ENCODE measurements at regions not wholly inside any gene's neighbourhood (a gene's known extent, or its start where the extent isn't known, plus 50 kb on each side); places are given as distances from the start of the nearest gene placed in this dataset.

DNA sequence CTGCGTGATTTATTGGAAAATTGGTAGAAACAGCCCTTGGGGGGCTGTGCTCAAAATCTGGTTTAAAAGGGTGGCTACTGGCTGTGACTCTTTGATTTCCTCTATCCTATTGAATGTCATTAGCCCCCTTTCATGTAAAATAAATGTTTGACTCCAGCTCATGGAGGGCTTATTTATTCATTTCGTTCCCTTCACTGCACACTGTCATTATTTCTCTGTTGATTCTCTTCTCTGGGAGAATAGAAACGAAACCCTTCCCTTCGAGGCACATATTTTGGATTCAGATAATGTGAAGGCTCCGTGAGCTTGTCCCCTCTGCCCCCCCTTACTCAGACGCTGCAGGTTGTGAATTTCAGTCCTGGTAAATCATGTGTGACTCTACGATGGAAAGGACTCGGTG is 203.9 kb upstream of the GPR26 start:
- no peak for DNase-seq

DNA sequence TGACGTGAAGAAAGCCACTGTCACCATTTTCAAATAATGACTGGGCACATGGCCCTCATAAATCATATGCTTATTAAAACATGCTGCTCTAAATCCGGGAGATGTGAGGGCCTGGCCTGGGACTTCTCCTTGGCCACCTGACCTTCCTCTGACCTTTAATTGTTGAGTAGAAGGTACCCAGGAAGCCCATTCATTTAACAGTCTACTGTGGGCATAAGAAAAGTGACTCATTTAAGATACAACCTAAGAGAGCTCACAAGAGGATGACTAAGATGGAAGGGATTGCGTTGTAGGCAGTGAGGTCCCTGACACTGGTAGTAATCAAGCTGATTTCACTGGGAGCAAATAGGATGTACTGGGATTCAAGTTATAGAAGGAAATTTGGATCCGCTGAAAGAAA is 203.4 kb upstream of the GPR26 start:
- DNase-seq, result no peak

DNA sequence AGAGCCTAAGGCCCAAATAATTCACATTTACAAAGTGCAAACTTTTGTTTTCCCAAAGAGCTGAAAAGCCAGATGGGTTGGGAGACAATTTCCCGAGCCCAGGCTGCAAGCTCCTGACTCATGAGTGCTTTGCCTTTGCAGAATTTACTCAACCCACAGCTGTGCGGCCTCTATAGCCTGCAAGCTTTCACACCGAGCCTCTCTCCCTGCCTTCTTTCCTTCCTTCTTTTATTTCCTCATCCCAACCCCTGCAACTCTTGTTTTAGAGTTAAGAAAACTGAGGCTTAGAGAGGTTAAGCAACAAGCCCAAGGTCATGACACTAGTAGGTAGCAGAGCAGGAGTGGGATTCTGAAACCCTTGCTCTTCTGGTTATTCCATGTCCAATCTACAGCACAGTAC is 203.0 kb upstream of the GPR26 start:
- no peak for DNase-seq

DNA sequence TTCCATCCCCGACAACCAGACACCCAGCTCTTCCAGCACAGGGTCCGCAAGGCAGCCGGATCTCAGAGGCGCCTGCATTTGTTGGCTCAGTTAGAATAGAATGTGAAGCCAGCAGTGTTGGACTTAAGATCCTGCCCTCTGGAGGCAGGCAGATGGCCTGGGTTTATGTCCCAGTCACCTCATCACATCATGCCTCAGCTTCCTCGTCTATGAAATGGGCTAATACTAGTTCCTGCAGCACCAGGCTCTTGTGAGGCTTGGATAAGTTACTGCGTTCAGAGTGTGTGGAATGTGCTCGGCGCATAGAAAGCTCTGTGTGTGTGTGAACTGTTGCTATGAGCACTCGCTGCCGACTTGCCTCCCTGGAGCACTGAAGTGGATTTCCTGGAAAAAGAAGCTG is 202.5 kb upstream of the GPR26 start:
- DNase-seq, result no peak

DNA sequence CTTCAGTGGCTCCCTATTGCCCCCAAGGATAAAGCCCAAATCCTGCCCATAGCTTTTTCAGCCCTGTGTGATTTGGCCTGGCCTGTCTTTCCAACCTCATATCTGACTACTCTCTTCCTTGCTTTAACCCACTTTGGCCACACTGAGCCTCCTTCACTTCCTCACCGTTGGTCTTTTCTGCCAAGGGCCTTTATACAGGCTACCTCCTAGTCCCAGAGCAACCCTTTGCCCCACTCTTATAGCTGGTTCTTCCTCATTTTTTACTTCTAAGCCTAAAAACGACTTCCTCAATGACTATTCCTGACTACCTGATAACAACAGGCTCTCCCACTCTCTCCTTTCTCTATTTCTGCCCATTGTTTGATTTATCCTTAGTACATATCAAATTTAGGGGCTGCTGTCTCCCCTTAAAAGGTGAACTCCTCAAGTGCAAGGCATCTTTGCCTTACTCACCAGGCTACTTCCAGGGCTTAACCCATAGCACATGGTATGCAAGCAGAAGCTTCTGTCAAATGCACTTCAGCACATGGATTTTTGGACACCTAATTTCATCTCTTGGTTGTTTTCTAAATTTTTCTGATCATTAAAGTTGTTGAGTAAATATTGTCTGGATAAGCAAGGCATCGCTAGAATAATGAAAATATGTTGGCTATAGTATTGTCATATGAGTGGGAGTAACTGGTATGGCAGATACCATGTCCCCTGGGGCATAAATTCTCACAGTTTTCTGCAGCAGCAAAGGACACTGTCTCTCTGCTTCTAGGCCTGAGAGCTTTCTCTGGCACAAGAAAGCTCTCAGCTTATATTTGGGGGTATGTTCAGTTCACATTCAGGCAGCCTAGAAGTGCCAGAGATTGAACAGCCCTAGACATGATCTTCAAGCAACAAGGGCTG is 201.5 kb upstream of the GPR26 start:
- no peak for DNase-seq

DNA sequence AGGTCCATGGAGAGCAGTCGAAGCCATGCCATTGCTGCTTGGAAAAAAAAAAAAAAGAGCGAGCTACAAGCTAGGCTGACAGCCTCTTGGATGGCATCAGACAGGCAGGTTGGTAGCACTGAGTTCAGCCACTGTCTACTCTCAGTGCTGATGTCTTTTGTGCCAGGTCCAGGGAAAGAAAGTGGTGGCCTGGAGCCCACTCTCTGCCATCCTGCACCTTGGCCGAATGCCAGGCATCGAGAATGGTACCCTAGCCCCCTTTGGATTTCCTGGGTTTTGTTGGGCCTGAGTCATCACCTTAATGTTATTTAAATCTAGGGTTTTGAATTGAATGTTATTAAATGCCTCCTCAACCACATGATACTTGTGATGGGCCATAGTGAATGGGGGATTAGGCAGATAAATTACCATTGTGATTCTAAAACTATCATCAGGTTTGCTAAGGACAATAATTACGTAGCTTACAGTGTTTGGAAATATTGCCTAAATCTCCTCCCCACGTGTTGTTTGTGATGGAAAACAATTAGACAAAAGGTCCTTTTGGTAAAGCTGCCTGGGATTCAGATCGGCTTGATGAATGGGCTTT is 195.7 kb upstream of the GPR26 start:
- DNase-seq, result no peak

DNA sequence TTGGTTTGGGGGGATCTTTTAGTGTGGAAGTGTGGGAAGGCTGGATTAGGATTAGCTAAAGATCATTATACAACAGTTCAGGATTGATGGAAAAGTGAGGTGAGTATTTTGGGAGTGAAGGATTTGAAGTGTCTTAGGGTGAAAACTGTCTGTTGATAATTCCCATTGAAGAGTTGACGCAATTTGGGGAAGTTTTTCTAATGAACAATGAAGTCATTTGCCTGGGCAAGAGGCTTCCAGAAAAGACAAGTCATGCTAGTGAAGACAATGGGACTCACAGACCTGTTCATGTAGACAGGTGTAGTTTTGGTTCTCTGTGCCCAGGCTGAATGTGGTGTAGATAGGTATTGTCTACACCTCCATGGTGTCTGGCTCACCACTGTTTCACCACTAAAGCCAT is 194.3 kb upstream of the GPR26 start:
- DNase-seq, result no peak

DNA sequence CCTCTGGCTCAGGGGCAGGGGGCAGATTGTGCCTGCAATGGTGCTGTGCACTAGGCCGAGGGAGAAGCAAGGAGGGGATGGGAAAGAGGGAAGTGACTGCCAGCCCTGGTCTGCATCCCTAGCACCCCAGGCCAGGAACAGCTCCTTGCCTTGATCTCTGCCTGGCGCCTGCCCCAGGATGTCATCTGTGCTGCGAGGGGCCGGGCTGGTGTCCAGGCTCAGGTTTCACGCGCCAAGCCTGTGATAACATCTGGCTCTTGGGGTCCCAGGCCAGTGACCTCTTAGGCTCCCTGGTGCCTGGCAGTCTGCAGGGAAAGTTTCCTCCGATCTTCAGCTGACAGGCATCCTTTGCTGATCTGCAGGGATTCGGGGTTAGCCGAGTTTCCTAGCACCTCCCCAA is 193.5 kb upstream of the GPR26 start:
- DNase-seq, result no peak

DNA sequence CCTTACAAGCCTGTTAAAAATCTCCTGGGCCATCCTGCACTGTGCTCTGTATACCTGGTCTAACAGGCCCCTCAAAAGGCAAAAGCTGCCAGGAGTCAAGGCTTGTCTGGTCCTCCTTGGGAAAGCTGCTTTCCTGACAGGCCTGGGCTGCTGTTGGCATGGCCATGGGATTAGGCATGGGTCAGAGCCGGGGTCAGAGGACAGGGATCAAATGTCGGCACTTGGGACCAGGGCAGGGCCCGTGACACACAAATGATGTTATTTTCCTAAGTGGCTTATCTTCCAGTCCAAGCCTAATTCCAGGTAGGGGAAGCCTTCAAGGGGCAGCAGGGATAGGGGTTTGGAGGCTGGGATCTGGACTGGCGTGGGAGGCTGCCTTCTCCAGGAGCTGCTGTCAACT is 191.5 kb upstream of the GPR26 start:
- no peak for DNase-seq

DNA sequence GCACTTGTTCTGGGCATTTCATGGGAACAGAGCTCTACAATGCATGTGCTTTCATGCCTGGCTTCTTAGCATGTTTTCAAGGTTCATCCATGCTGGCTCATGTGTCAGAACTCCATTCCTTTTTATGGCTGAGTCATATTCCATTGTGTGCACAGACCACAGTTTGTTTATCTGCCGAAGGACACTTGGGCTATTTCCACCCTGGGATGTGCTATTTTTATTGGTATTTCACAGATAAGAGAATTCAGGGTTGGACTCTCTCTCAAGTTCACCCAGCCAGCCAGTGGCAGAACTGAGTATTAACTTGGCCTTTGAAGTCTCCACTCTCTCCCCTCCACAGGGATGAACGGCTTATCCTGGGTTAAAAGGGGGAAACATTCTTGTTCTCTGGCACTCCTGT is 190.7 kb upstream of the GPR26 start:
- no peak for DNase-seq

DNA sequence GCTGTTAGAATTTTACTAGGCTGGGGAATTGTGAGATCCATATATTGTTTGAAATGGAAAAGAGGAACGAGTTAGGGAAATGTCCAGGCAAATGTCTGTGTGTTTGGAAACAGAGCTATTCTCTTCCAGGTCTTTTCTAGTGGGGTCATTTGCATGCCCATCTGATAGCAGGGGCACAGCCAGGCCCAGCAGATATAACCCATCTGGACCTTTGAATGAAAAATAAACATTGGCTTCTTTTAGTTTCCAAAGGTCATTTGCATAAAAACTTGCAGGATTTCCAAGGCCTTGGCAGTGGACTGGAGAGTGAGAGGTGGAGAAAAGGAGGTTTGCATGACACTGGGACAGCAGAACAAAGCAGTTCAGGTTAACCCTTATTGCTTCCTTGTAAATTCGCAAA is 188.0 kb upstream of the GPR26 start:
- no peak for DNase-seq

DNA sequence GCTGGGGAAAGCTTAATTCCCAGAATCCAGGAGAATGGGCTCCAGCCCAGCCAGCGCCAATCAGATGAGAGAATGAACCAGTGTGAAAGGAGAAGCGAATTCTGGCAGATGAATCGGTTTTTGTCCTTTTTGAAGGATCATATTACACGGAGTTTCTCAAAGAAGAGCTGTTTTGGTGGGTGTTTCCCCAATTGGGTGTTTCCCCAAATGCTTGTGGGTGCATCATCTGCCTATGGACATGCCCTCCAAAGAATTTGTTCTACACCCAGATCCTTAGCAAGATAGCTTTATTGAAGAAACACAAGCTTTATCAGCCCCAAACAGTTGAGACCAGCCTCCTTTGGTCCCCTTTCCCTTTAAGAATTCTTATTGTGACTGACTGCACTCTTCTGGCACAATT is 186.5 kb upstream of the GPR26 start:
- no peak for DNase-seq

DNA sequence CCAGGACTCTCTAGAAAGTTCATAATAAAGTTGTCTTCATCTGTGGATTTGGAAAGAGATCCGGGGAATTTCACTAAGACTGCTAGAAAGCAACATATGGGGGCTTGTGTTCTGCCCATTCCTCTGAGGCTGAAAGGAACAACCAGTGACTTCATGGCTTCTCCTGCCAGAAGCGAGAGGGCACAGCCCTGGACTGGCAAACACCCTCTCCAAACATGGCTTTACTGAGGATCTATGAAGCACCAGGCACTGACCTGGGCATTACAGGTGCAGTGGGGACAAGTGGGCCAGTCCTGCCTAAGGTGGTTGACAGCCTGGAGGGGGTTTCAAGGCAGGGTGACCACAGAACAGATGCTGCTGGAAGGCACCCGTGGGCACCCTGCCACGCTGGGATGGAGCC is 185.8 kb upstream of the GPR26 start:
- no peak for DNase-seq

DNA sequence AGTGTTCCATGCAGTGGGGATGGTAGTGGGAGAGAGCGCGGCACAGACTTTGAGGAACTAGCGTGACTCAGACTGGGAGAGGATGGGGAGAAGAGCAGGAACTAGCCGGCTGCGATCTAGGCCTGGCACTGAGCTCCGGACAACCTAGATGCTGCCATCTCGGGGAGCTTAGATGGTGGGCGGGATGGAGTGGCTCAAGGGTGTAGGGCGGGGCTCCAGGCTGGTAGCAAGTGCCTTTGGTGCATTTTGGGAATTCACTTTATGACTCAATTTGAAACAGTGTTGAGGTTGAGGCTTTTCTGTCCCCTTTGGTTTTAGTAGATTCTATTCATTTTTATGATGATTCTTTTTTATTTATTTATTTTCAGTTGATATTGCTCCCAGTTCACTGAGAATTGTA is 185.3 kb upstream of the GPR26 start:
- DNase-seq, result no peak

DNA sequence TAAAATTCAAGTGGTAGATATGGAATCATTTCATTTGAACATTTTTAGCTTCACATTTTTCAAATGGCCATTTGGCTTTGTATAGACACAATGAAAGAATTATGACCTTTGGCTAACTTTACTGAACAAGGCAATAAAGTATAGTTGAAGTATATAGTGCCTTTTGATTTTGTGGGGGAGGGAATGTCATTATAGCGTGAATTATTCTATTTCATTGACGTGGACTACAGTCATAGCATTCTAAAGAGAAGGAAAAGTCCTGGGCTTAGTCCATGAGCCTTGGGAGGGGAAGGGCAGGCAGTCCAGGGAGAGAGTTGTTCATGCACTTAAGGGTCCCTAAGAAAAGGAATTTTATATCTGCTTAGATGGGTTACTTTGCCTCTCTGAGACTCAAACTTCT is 181.4 kb upstream of the GPR26 start:
- DNase-seq, result no peak

DNA sequence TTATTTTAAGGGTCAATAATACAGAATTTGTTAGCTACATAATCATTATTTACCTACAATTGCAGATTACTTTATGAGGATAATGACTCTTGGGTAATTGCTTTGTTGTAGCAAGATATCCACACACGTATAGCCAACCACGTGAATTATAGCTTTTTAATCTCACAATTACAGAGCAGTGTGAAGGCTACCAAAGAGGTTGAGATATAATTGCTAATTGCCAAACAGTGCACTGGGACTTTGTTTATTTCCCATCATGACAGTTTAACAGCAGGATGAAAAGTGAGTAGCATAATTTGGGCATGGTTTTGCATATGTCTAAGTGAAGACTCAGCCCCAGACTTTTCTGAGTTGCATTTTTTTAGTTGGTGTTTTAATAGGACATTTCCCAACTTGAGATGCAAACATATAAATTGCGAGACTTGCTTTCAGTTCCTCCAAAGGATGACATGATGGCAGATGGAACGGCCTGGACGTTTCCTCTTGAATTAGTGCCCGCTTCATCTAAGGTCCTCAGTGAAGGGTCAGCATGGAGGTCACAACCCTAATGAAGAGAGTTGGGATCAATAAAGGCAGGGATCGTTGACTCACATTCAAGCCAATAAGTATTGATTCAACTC is 180.7 kb upstream of the GPR26 start:
- no peak for DNase-seq

DNA sequence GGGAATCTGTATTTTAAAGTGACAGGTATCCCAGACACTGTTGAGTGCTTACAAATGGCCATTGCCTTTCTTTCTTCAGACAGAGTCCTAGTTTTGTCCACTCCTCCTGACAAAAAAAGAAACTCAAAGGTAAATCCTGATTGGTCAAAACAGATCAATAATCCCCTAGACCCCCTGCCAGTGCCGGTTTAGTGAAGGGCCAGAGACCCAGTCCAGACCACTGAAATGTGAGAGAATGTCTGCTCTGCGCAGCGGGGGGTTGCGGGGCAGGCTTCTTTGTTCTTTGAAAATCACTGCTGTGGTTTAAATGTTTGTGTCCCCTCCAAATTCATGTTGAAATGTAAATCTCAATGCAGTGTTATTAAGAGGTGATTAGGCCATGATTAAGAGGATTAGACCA is 177.7 kb upstream of the GPR26 start:
- no peak for DNase-seq

DNA sequence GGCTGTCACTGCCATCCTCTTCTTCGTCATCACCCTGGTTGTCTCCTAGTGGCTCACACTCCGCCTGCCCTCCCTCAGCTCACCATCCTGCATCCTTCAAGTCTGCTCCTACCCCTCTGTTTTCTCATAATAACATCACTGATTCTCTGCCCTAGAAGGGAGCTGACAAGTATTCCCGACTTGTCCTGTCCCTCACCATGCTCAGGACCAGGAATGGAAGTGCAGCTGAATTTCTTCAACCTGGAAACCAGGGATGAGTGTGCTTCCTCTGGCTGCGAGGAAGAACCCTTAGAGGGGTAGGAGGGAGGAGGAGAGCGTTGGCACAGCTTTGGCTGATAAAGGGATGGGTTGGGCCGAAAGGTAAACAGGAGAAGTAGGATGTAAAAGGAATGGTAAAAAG is 174.8 kb upstream of the GPR26 start:
- no peak for DNase-seq

DNA sequence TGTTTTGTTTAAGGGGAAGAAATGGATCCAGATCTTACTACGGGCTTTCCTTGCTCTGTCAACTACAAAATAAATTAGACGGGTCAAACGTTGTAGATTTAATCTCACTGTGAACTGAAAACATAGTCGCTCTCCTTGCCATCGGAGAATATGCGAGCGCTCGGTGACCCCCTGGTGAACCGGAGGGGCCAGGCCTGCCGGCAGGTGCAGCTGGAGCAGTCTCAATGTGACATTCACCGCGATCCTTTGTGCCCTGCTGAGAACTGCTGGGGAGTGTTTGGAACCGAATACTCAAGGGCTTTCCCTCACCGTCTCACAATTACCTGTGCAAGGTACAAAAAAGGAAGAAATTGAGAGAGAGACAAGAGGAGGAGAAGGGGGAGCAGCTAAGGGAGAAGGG is 174.1 kb upstream of the GPR26 start:
- DNase-seq, result no peak

DNA sequence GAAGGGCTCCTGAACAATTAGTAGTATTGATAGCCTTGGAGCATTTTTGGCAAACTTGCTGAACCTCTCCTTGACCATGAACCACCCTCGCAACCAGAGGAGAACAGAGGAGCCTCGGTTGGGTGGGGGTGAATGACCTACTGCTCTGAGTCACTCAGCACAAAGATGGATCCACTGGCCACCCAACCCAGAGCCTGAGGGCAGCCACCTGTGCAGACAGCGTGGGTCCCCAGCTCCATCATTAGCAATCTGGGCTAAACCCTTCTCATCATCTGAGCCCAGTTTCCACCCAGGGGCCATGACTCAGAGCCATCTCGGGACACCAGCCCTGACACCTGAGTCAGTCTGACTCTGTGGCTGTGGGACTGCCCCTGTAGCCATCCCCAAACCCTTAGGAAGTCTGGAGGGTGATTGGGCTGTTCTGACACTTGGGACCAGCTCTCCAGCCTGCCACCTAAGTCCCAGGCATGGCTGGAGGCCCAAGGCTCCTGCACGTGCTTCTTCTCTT is 171.8 kb upstream of the GPR26 start:
- DNase-seq, result no peak

DNA sequence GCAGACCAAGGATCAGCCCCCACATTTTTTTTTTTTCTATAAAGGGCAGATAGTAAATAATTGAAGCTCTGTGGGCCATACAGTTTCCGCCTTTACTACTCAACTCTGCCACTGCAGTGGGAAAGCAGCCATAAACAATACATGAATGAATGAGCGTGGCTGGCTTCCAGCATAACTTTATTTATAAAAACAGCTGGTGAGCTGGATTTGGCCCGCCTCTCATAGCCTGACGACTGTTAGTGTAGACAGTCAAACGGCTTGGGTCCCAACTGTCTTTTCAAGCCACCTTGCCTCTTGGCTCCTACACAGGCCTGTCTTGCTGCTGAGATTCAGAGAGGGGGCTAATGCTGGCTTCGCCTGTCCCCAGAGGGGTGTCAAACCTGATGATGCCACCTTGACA is 169.8 kb upstream of the GPR26 start:
- no peak for DNase-seq

DNA sequence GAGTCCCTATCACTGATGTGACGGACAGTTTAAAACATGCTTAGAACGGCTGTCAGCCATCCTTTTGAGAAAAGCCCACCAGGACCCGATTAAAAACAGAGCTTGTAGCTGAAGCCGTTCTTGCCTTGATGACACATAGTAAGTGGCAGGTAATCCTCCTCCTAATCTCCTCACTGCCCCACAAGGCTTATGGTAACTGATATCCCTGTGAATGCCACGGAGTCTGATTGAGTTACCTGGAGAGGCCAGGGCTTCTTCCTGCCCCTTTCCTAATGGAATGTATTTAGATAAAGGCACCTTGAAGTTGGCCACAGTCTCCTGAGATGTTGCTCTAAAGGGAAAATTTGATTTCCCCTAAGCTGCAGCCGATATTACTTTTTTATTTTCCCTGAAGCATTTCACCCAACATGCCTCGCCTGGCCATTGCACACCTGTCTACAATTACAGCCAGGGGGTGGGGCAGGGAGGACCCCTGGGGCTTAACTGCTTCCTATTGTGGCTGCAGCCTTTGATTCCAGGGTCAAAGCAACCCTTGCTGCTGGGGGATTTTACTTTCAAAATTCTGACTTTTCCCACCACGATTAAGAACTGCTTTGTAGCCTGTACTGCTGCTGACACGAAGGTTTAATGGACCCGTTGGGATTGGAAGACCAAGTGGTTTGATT is 169.0 kb upstream of the GPR26 start:
- no peak for DNase-seq

DNA sequence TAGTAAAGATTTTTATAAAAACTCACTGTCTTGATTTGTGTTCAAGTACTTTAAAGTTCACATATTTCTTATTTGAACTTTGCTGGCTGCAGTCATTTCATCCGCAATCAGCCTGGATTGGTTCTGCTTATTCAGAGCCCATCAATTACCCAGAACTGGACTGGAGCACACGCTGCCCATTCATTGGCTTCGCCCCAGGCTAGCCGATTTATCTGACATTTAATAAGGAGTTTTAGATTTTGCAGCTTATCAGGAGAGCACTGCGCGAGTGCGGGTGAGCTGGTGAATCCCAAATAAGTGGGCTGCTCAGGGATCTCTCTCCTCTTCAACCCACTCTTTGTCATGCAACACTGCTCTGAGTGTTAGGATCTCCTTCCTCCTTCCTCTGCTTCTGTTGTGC is 166.0 kb upstream of the GPR26 start:
- no peak for DNase-seq

DNA sequence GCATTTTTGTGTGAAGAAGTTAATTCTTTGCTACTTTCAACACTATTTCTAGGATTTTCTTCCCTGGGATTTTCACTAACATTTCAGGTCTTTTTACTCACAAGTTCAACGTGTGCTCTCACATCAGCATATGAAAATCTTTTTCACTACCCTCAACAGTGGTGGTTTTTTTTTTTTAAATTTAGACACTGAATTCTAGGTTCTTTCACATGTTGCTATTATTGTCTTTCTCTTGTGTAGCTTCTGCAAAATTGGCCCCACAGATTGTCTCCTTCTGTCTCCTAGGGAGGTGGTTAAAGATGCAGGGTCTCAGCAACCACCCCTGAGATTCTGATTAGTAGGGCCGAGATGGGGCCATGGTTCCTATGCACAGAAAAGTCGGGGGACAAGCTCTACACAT is 165.0 kb upstream of the GPR26 start:
- no peak for DNase-seq
